ENCODE measurements at regions not wholly inside any gene's neighbourhood (a gene's known extent, or its start where the extent isn't known, plus 50 kb on each side); places are given as distances from the start of the nearest gene placed in this dataset.

- no peak for TF ChIP-seq E2F6 (IDR thresholded peaks at IDR 0.05; ENCODE audit: borderline replicate concordance, low read depth)
- no peak for TF ChIP-seq FOSL2 (IDR thresholded peaks at IDR 0.05)
- no peak for TF ChIP-seq FOSL2 (CRISPR knock-in tag; IDR thresholded peaks at IDR 0.05)
- TF ChIP-seq RARB (CRISPR knock-in tag; IDR thresholded peaks at IDR 0.05): no peak
- TF ChIP-seq HMGXB4 (CRISPR knock-in tag; IDR thresholded peaks at IDR 0.05; ENCODE audit: borderline replicate concordance): no peak
- no peak for TF ChIP-seq HOXB13 (CRISPR knock-in tag; IDR thresholded peaks at IDR 0.05; ENCODE audit: low read depth)
- TF ChIP-seq CHD4 (IDR thresholded peaks at IDR 0.05; ENCODE audit: borderline replicate concordance): no peak
- no peak for TF ChIP-seq JUN (IDR thresholded peaks at IDR 0.05)
- TF ChIP-seq BCL3 (IDR thresholded peaks at IDR 0.05): no peak
These were observed 101.2 kb downstream of the MCFD2 start (continued) for GRCh38 chr2:46814160-46814961.

GRCh38 chr2:46813680-46814079 lies 101.9 kb downstream of the MCFD2 start:
- WGBS (ENCODE audit: missing lambda C conversion rate): 88% methylated on average over 4 of the region's 4 CpGs
- CTCF ChIA-PET: interaction anchor here (0.5 to 4.3 kb wide), 9 partner anchors 9 to 180 kb away, joined by 3 to 15 read pairs (median 4); no protein-coding TSS in a partner anchor

More at GRCh38 chr2:46813680-46814079, 101.9 kb downstream of the MCFD2 start:
- POLR2A ChIA-PET: interaction anchor here (0.6 kb wide), 1 partner anchor 61 kb away, joined by 3 read pairs; no protein-coding TSS in a partner anchor
- no peak overlapping the region for H3K4me3 ChIP-seq
- H3K9me3 ChIP-seq: peaks cover 11% of the 10 kb centered on the region; the same call in 2 of the 3 replicates
- TF ChIP-seq SMC3 (IDR thresholded peaks at IDR 0.05) (no peak), ZFP36 (IDR thresholded peaks at IDR 0.05; ENCODE audit: borderline replicate concordance, partially characterized antibody) (no peak), CBX8 (IDR thresholded peaks at IDR 0.05) (no peak), RNF2 (IDR thresholded peaks at IDR 0.05; ENCODE audit: borderline replicate concordance, low read depth) (no peak), E2F6 (IDR thresholded peaks at IDR 0.05; ENCODE audit: borderline replicate concordance, low read depth) (no peak), ZSCAN20 (CRISPR knock-in tag; IDR thresholded peaks at IDR 0.05) (no peak), HEYL (CRISPR knock-in tag; IDR thresholded peaks at IDR 0.05) (no peak), EHF (CRISPR knock-in tag; IDR thresholded peaks at IDR 0.05) (no peak), REST (IDR thresholded peaks at IDR 0.05) (no peak), CHD4 (IDR thresholded peaks at IDR 0.05; ENCODE audit: borderline replicate concordance) (no peak), HMGXB4 (CRISPR knock-in tag; IDR thresholded peaks at IDR 0.05; ENCODE audit: borderline replicate concordance) (no peak), SREBF2 (IDR thresholded peaks at IDR 0.05) (no peak)
- no peak for ATAC-seq
- FAIRE-seq: no peak
- peaks cover 22% of the 10 kb centered on the region for H3K4me1 ChIP-seq
- DNase-seq (ENCODE audit: low read depth in 1 of 2, low spot score in 1 of 2): no peak
- no peak overlapping the region for H3K4me2 ChIP-seq
- peak overlapping the region in 1 of 2 experiments; percentile 64; a peak in 3 of 6 replicates for H3K27ac ChIP-seq

Measured in A549 (cell line).